B cell (primary cell): ENCODE measurements at regions not wholly inside any gene's neighbourhood (a gene's known extent, or its start where the extent isn't known, plus 50 kb on each side); places are given as distances from the start of the nearest gene placed in this dataset.

Source experiments
- ATAC-seq: fragments of 200-7000 bp; cut with Tn5 transposase; one replicate; pipeline ENCODE4 v1.10.0; 2021; ENCODE audit warnings: low read depth, mild to moderate bottlenecking, moderate number of reproducible peaks, moderate library complexity
- CTCF ChIA-PET: fragments of 350-600 bp; sonication (Branson Sonifier 250); formaldehyde crosslinking; loops from one replicate; lab custom pipeline; 2021; ENCODE audit warnings: antibody characterized with exemption, inconsistent platforms; lab: Charles Lee
- POLR2A ChIA-PET: fragments of 350-600 bp; sonication (Branson Sonifier 250); formaldehyde crosslinking; loops from one replicate; lab custom pipeline; 2021; ENCODE audit warnings: antibody characterized with exemption; lab: Charles Lee
- DNase-seq: peaks from one replicate; pipeline ENCODE4 v3.0.0; 2013
- H2AFZ ChIP-seq: 2 replicates; pipeline ENCODE4 v1.6.1; 2012; ENCODE audit warnings: mild to moderate bottlenecking, low read depth, low read length; ENCODE audit not compliant: insufficient read depth, poor library complexity, severe bottlenecking
- H3K27ac ChIP-seq, 2 donors: 1 replicate in 1 of 2; 2 replicates in 1 of 2; pipeline ENCODE4 v1.5.1; 2012 to 2013; ENCODE audit warnings: low read length in 2 of 2, mild to moderate bottlenecking in 2 of 2, moderate library complexity in 1 of 2
- H3K27me3 ChIP-seq, 4 experiments: fragments of 200-600 bp in 1 of 4; sonication (generic) in 1 of 4; replicated peaks in 1 of 4; 1 replicate in 2 of 4; 2 replicates in 2 of 4; pipeline versions ENCODE4 v1.6.1 to v1.7.0; 2013 to 2016; ENCODE audit warnings: low read length in 3 of 4, mild to moderate bottlenecking in 2 of 4, mixed read lengths in 1 of 4, moderate library complexity in 1 of 4; ENCODE audit not compliant: insufficient read depth in 4 of 4, control insufficient read depth in 3 of 4; ENCODE audit errors: control extremely low read depth in 1 of 4
- H3K36me3 ChIP-seq, 2 experiments: replicated peaks in 1 of 2; 1 replicate in 1 of 2; 2 replicates in 1 of 2; pipeline versions ENCODE4 v1.6.1 to v1.7.1; 2013; ENCODE audit warnings: low read length in 1 of 2; ENCODE audit not compliant: insufficient read depth in 2 of 2, control insufficient read depth in 1 of 2; ENCODE audit errors: control extremely low read depth in 1 of 2, extremely low read depth in 1 of 2
- H3K4me1 ChIP-seq, 2 donors: fragments of 200-600 bp in 1 of 2; sonication (generic) in 1 of 2; 1 replicate in 1 of 2; 2 replicates in 1 of 2; pipeline versions ENCODE4 v1.5.1 to v1.6.1; 2013 to 2017; ENCODE audit warnings: low read length in 2 of 2; ENCODE audit not compliant: control insufficient read depth in 2 of 2, insufficient read depth in 2 of 2
- H3K4me2 ChIP-seq: replicated peaks from 2 replicates; pipeline ENCODE3; 2012; ENCODE audit warnings: mild to moderate bottlenecking, low read depth, low read length; ENCODE audit not compliant: poor library complexity, severe bottlenecking
- H3K4me3 ChIP-seq, 5 experiments: fragments of 200-600 bp in 1 of 5; sonication (generic) in 1 of 5; 1 replicate in 3 of 5; 2 replicates in 2 of 5; pipeline versions ENCODE4 v1.5.1 to v1.7.0; 2011 to 2016; ENCODE audit warnings: low read length in 4 of 5, mild to moderate bottlenecking in 4 of 5, low read depth in 2 of 5, control low read depth in 1 of 5, moderate library complexity in 1 of 5; ENCODE audit not compliant: insufficient read depth in 1 of 5; ENCODE audit errors: control extremely low read depth in 1 of 5, extremely low read depth in 1 of 5
- H3K79me2 ChIP-seq: fragments of 200-600 bp; sonication (generic); one replicate; pipeline ENCODE4 v1.6.0; 2016; ENCODE audit warnings: low read length; ENCODE audit not compliant: control insufficient read depth, insufficient read depth
- H3K9ac ChIP-seq: fragments of 200-600 bp; sonication (generic); 2 replicates; pipeline ENCODE4 v1.6.1; 2017; ENCODE audit warnings: mild to moderate bottlenecking, low read length, moderate library complexity
- H3K9me3 ChIP-seq, 3 donors: one replicate each; pipeline versions ENCODE4 v1.6.1 to v1.7.1; 2013; ENCODE audit warnings: low read length in 2 of 3; ENCODE audit not compliant: control insufficient read depth in 2 of 3, insufficient read depth in 1 of 3; ENCODE audit errors: control extremely low read depth in 1 of 3
- H4K20me1 ChIP-seq: 2 replicates; pipeline ENCODE4 v1.6.0; 2012; ENCODE audit warnings: mild to moderate bottlenecking, low read length; ENCODE audit not compliant: insufficient read depth, control insufficient read depth, poor library complexity, severe bottlenecking
- H3K27ac Mint-ChIP-seq: one replicate; pipeline ENCODE4 v1.8.0; 2021; ENCODE audit warnings: mixed read lengths
- H3K27me3 Mint-ChIP-seq: one replicate; pipeline ENCODE4 v1.8.0; 2021; ENCODE audit warnings: mixed read lengths
- H3K4me1 Mint-ChIP-seq: one replicate; pipeline ENCODE4 v1.8.0; 2021; ENCODE audit warnings: mixed read lengths
- H3K4me3 Mint-ChIP-seq: one replicate; pipeline ENCODE4 v1.8.0; 2021; ENCODE audit warnings: mixed read lengths
- H3K9me3 Mint-ChIP-seq: one replicate; pipeline ENCODE4 v1.8.0; 2022; ENCODE audit warnings: mixed read lengths; ENCODE audit not compliant: insufficient read depth
- CTCF ChIP-seq: fragments of 200-600 bp; IDR thresholded peaks from one replicate; pipeline ENCODE4 v1.8.0; 2022; ENCODE audit warnings: antibody characterized with exemption, mild to moderate bottlenecking
- EZH2 ChIP-seq: IDR thresholded peaks from 2 replicates; pipeline ENCODE4 v1.6.1; 2012; ENCODE audit warnings: borderline replicate concordance, low read depth, mild to moderate bottlenecking, moderate library complexity, low read length; ENCODE audit not compliant: insufficient read depth, poor library complexity, severe bottlenecking
- WGBS: methylation state at CpG from one replicate; pipeline ENCODE4 v1.1.5; 2013; ENCODE audit warnings: missing lambda C conversion rate; ENCODE audit not compliant: insufficient coverage; 5-methylcytosine and 5-hydroxymethylcytosine counted together
- intact Hi-C: fragments of 100-400 bp; cut with micrococcal nuclease; formaldehyde crosslinking; loops from one replicate; pipeline ENCODE4 v1.10.0; 2022

- H2AFZ ChIP-seq = peak overlapping the region; percentile 30
- H3K36me3 ChIP-seq = no peaks in the 10 kb centered on the region
- H4K20me1 ChIP-seq = no peaks in the 10 kb centered on the region
- DNase-seq (peak; percentile 35), ATAC-seq (no peak)
- peaks cover 27% of the 10 kb centered on the region for H3K4me1 Mint-ChIP-seq
- intact Hi-C loops = no loop called here
- H3K4me1 ChIP-seq = peaks cover 0 to 8% of the 10 kb centered on the region in 2 donors
- TF ChIP-seq EZH2 (no peak), CTCF (peak; percentile 42)
- H3K79me2 ChIP-seq = no peaks in the 10 kb centered on the region
- no peaks in the 10 kb centered on the region for H3K27me3 ChIP-seq
- no peaks in the 10 kb centered on the region for H3K27me3 Mint-ChIP-seq
- H3K4me2 ChIP-seq = no peak overlapping the region
- peak overlapping the region; percentile 47 for H3K27ac Mint-ChIP-seq
- POLR2A ChIA-PET = interaction anchor here (0.7 kb wide), 1 partner anchor 138 kb away, joined by 3 read pairs; no protein-coding TSS in a partner anchor
- H3K4me3 Mint-ChIP-seq = no peak overlapping the region
- CTCF ChIA-PET = interaction anchor here (0.7 to 3.0 kb wide), 13 partner anchors 9 to 112 kb away, joined by 3 to 10 read pairs (median 3); partner anchors contain the start of gene BCAR3
- no peak overlapping the region for H3K27ac ChIP-seq
- no peaks in the 10 kb centered on the region for H3K9me3 ChIP-seq
- 22% methylated on average over 3 of the region's 4 CpGs for WGBS
- no peak overlapping the region for H3K9ac ChIP-seq
- no peaks in the 10 kb centered on the region for H3K9me3 Mint-ChIP-seq
- H3K4me3 ChIP-seq = no peak overlapping the region
These were observed 50.9 kb upstream of the BCAR3 start for GRCh38 chr1:93732514-93732913.
